K562 (cell line): ENCODE measurements at regions not wholly inside any gene's neighbourhood (a gene's known extent, or its start where the extent isn't known, plus 50 kb on each side); places are given as distances from the start of the nearest gene placed in this dataset.

Source experiments
- ATAC-seq: fragments of 200-7000 bp; cut with Tn5 transposase; 3 replicates; pipeline ENCODE4 v1.9.1; 2020; ENCODE audit warnings: moderate library complexity
- BruUV-seq: library from RNA; stranded (reverse); fragments of 400-500 nt; replicated peaks from 2 replicates; lab custom pipeline; 2021; lab: Mats Ljungman, UMichigan
- CTCF ChIA-PET: fragments of 300-600 bp; formaldehyde crosslinking; extraction: SDS; loops from one replicate; lab custom pipeline; 2021; ENCODE audit warnings: low intra/inter-chr PET ratio; lab: Yijun Ruan, JAX
- POLR2A ChIA-PET: fragments of 300-600, 350-650 bp; sonication (Branson Sonifier 250); formaldehyde crosslinking; extraction: SDS; loops from one replicate; lab custom pipeline; 2021; ENCODE audit warnings: antibody characterized with exemption, inconsistent platforms; lab: Yijun Ruan, JAX
- DNase-seq, 4 experiments: peaks; one replicate each; pipeline versions ENCODE4 v3.0.0 to v3.0.0-alpha.2; 2011 to 2018; ENCODE audit warnings: low spot score in 3 of 4, mixed read lengths in 3 of 4; ENCODE audit errors: extremely low read depth in 1 of 4
- FAIRE-seq: peaks from 2 replicates; lab custom pipeline; 2011; peaks lifted over from hg19 to GRCh38; lab: Jason Lieb, UNC
- H2AFZ ChIP-seq: 2 replicates; pipeline ENCODE4 v1.6.0; 2011; ENCODE audit warnings: low read depth, low read length, control low read depth, inconsistent platforms
- H3K27ac ChIP-seq: fragments of 200-600 bp; 3 replicates; pipeline ENCODE4 v1.8.0; 2011; ENCODE audit warnings: low read depth, mild to moderate bottlenecking, control low read depth, inconsistent platforms, low read length, moderate library complexity, mixed read lengths; ENCODE audit errors: extremely low read depth
- H3K27me3 ChIP-seq, 2 experiments: fragments of 300-600 bp in 1 of 2; 2 replicates in 1 of 2; 3 replicates in 1 of 2; pipeline versions ENCODE4 v1.6.0 to v1.8.0; 2011; ENCODE audit warnings: inconsistent platforms in 2 of 2, low read length in 2 of 2, mild to moderate bottlenecking in 1 of 2, mixed read lengths in 1 of 2, moderate library complexity in 1 of 2; ENCODE audit not compliant: control insufficient read depth in 2 of 2, insufficient read depth in 2 of 2
- H3K36me3 ChIP-seq: fragments of 300-600 bp; 3 replicates; pipeline ENCODE4 v1.8.0; 2011; ENCODE audit warnings: mild to moderate bottlenecking, low read length, inconsistent platforms; ENCODE audit not compliant: control insufficient read depth, insufficient read depth
- H3K4me1 ChIP-seq, 2 experiments: fragments of 200-600 bp in 1 of 2; replicated peaks in 1 of 2; 2 replicates in 1 of 2; 3 replicates in 1 of 2; pipeline versions ENCODE4 v1.5.1 to v1.8.0; 2011; ENCODE audit warnings: inconsistent platforms in 2 of 2, low read length in 2 of 2, mild to moderate bottlenecking in 1 of 2, mixed read lengths in 1 of 2, moderate library complexity in 1 of 2; ENCODE audit not compliant: control insufficient read depth in 2 of 2, insufficient read depth in 2 of 2
- H3K4me2 ChIP-seq: 2 replicates; pipeline ENCODE4 v1.6.1; 2011; ENCODE audit warnings: low read length, control low read depth, inconsistent platforms, mixed read lengths; ENCODE audit not compliant: insufficient read depth
- H3K4me3 ChIP-seq: fragments of 200-600 bp; sonication (generic), shearing (Covaris generic); 2 replicates; pipeline ENCODE4 v1.5.1; 2016; ENCODE audit warnings: control low read depth, inconsistent platforms
- H3K79me2 ChIP-seq: fragments of 200-600 bp; 3 replicates; pipeline ENCODE4 v1.8.0; 2011; ENCODE audit warnings: low read length, inconsistent platforms; ENCODE audit not compliant: control insufficient read depth, insufficient read depth
- H3K9ac ChIP-seq, 2 experiments: 2 replicates each; pipeline versions ENCODE4 v1.6.0 to v1.6.1; 2011; ENCODE audit warnings: low read depth in 2 of 2, low read length in 2 of 2, control low read depth in 1 of 2, inconsistent platforms in 1 of 2, mild to moderate bottlenecking in 1 of 2, mixed read lengths in 1 of 2; ENCODE audit not compliant: insufficient read depth in 1 of 2
- H3K9me1 ChIP-seq: one replicate; pipeline ENCODE4 v1.6.0; 2011; ENCODE audit warnings: inconsistent platforms, mild to moderate bottlenecking, low read length, moderate library complexity; ENCODE audit not compliant: control insufficient read depth, insufficient read depth
- H3K9me3 ChIP-seq: replicated peaks from 2 replicates; pipeline ENCODE4 v1.5.1; 2011; ENCODE audit warnings: low read depth, low read length, inconsistent platforms; ENCODE audit not compliant: control insufficient read depth, insufficient read depth
- H4K20me1 ChIP-seq: replicated peaks from 2 replicates; pipeline ENCODE4 v1.6.1; 2011; ENCODE audit warnings: low read length, inconsistent platforms, mixed read lengths; ENCODE audit not compliant: control insufficient read depth, insufficient read depth
- CBX2 ChIP-seq: fragments of 200-600 bp; sonication (generic); IDR thresholded peaks from one replicate; pipeline ENCODE4 v1.6.1; 2012; ENCODE audit warnings: mild to moderate bottlenecking, low read length, inconsistent platforms; ENCODE audit not compliant: insufficient read depth, poor library complexity, severe bottlenecking
- FOXO4 ChIP-seq: fragments of 450-650 bp; formaldehyde crosslinking; IDR thresholded peaks from 2 replicates; pipeline ENCODE4 v1.4.0; 2020; ENCODE audit warnings: mild to moderate bottlenecking, moderate library complexity
- KAT2B ChIP-seq: IDR thresholded peaks from one replicate; pipeline ENCODE4 v1.6.1; 2012; ENCODE audit warnings: low read depth, mild to moderate bottlenecking, control low read depth, inconsistent platforms, low read length, moderate library complexity
- MNT ChIP-seq, 2 experiments: fragments of 450-650 bp; conservative IDR thresholded peaks; 2 replicates each; pipeline ENCODE4 v1.6.1; 2017; ENCODE audit warnings: mild to moderate bottlenecking in 2 of 2, moderate library complexity in 2 of 2
- MTA1 ChIP-seq: fragments of 450-650 bp; IDR thresholded peaks from 2 replicates; pipeline ENCODE4 v1.6.1; 2017; ENCODE audit warnings: borderline replicate concordance
- MTA2 ChIP-seq: fragments of 450-650 bp; IDR thresholded peaks from 2 replicates; pipeline ENCODE4 v1.6.1; 2016; ENCODE audit warnings: low read depth
- SMAD1 ChIP-seq: fragments of 150-350 bp; IDR thresholded peaks from 2 replicates; pipeline ENCODE4 v1.6.1; 2014; ENCODE audit warnings: low read length, low read depth; ENCODE audit not compliant: partially characterized antibody
- SMAD2 ChIP-seq: fragments of 150-350 bp; IDR thresholded peaks from 2 replicates; pipeline ENCODE4 v1.6.1; 2014; ENCODE audit warnings: low read depth, mild to moderate bottlenecking, low read length
- SMARCA5 ChIP-seq: fragments of 450-650 bp; IDR thresholded peaks from 2 replicates; pipeline ENCODE4 v1.6.1; 2016
- TSHZ1 ChIP-seq: fragments of 250-450 bp; sonication (Bioruptor Pico); IDR thresholded peaks from 2 replicates; pipeline ENCODE4 v1.4.0; 2020; ENCODE audit warnings: mild to moderate bottlenecking, moderate library complexity
- ZNF282 ChIP-seq: sonication (generic); formaldehyde crosslinking; IDR thresholded peaks from 2 replicates; pipeline ENCODE4 v1.8.1; 2023; ENCODE audit warnings: missing genetic modification reagents
- WGBS: fragments of 100-300 bp; shearing (Covaris generic); methylation state at CpG from one replicate; pipeline ENCODE4 v1.1.6; 2016; ENCODE audit warnings: low coverage, mixed read lengths; ENCODE audit not compliant: insufficient coverage; ENCODE audit errors: missing lambda C conversion rate; 5-methylcytosine and 5-hydroxymethylcytosine counted together
- in situ Hi-C: fragments of 300-500 bp; cut with MboI; formaldehyde crosslinking; loops from 4 replicates; pipeline ENCODE4 v1.15.0; 2018; ENCODE audit warnings: inconsistent platforms, mixed read lengths
- intact Hi-C: fragments of 100-400 bp; cut with micrococcal nuclease; formaldehyde crosslinking; loops from 2 replicates; pipeline ENCODE4 v1.14.2; 2022

- intact Hi-C loops, result no loop called here
- WGBS, result 0% methylated on average over 1 of the region's 1 CpG
- H4K20me1 ChIP-seq, result no peaks in the 10 kb centered on the region
These were observed 1150.3 kb downstream of the TYW1 start for GRCh38 chr7:68146983-68147382.

More at GRCh38 chr7:68146983-68147382, 1150.3 kb downstream of the TYW1 start:
- ChIA-PET POLR2A (no interaction called here), CTCF (no interaction called here)
- no peak for FAIRE-seq
- Histone ChIP-seq H3K27me3 (no peaks in the 10 kb centered on the region), H3K27ac (no peak overlapping the region), H3K4me2 (no peak overlapping the region), H3K36me3 (no peaks in the 10 kb centered on the region), H3K9ac (no peak overlapping the region), H2AFZ (no peak overlapping the region), H3K4me1 (no peaks in the 10 kb centered on the region), H3K4me3 (no peak overlapping the region), H3K79me2 (no peaks in the 10 kb centered on the region), H3K9me3 (no peaks in the 10 kb centered on the region), H3K9me1 (no peaks in the 10 kb centered on the region)
- no peak for ATAC-seq
- no peak for TF ChIP-seq SMARCA5
- no peak for TF ChIP-seq KAT2B
- TF ChIP-seq SMAD2, result no peak
- no peak for TF ChIP-seq MNT (conservative IDR thresholded peaks at IDR 0.05)
- TF ChIP-seq TSHZ1 (CRISPR knock-in tag), result no peak
- no peak for TF ChIP-seq SMAD1
- no peak for TF ChIP-seq MTA1
- TF ChIP-seq ZNF282, result no peak
- no peak for TF ChIP-seq FOXO4 (CRISPR knock-in tag)
- TF ChIP-seq MTA2, result no peak
- no peak for TF ChIP-seq CBX2
- no TSS peak for BruUV-seq
- DNase-seq, result no peak
- in situ Hi-C loops, result no loop called here
